BE2C (cell line): ENCODE measurements at regions not wholly inside any gene's neighbourhood (a gene's known extent, or its start where the extent isn't known, plus 50 kb on each side); places are given as distances from the start of the nearest gene placed in this dataset.

Experiments
- DNase-seq: peaks from one replicate; pipeline ENCODE4 v3.0.0-alpha.2; 2020
- H3K27me3 ChIP-seq: fragments of 250-450 bp; sonication (Bioruptor Pico); 2 replicates; pipeline ENCODE4 v1.5.1; 2020; ENCODE audit warnings: mild to moderate bottlenecking
- H3K36me3 ChIP-seq: fragments of 250-450 bp; sonication (Bioruptor Pico); 2 replicates; pipeline ENCODE4 v1.5.1; 2020; ENCODE audit warnings: mild to moderate bottlenecking
- H3K4me1 ChIP-seq: fragments of 250-450 bp; sonication (Bioruptor Pico); 2 replicates; pipeline ENCODE4 v1.5.1; 2020
- H3K4me3 ChIP-seq: 2 replicates; pipeline ENCODE4 v1.5.1; 2011; ENCODE audit warnings: low read depth, low read length
- H3K9me3 ChIP-seq: fragments of 250-450 bp; sonication (Bioruptor Pico); 2 replicates; pipeline ENCODE4 v1.5.1; 2020
- TF ChIP-seq, protein P1 (sequence below): IDR thresholded peaks from 2 replicates; pipeline ENCODE4 v1.5.1; 2012; ENCODE audit warnings: mild to moderate bottlenecking, low read depth, low read length

DNA sequence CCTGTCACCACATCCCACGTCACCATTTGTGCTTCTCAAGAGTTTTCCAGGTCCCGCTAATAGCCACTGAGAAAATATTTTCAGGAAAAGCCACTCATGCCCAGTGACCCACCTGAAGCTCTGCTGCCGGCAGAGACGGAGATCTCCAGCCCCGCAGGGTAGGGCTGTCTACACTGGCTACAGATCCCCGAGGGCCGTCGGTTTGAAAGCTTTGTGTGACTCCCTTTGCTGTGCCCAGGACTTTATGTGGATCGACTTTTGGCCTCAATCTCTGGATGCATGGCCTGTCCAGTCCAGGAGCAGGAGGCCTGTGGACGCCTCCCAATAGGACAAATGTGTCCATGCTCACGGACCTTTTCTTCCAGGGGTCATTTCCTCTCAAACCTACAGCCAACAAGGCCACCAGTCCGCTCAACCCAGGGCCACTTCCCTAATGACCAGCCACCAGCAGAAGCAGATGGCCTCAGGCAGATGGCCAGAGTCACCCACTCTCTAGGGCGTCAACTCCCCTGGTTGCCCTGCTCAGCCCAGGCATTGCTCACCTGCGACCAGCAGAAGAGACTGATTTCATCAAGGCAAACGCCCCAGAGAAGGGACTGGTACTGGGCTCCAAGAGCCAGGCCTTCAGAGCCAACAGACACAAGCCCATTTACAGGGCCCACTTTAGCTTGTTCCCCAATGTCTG, 76.4 kb downstream of the OAT start:
- no peaks in the 10 kb centered on the region for H3K27me3 ChIP-seq
- H3K4me1 ChIP-seq: peaks cover 11% of the 10 kb centered on the region
- TF ChIP-seq, protein P1, sequence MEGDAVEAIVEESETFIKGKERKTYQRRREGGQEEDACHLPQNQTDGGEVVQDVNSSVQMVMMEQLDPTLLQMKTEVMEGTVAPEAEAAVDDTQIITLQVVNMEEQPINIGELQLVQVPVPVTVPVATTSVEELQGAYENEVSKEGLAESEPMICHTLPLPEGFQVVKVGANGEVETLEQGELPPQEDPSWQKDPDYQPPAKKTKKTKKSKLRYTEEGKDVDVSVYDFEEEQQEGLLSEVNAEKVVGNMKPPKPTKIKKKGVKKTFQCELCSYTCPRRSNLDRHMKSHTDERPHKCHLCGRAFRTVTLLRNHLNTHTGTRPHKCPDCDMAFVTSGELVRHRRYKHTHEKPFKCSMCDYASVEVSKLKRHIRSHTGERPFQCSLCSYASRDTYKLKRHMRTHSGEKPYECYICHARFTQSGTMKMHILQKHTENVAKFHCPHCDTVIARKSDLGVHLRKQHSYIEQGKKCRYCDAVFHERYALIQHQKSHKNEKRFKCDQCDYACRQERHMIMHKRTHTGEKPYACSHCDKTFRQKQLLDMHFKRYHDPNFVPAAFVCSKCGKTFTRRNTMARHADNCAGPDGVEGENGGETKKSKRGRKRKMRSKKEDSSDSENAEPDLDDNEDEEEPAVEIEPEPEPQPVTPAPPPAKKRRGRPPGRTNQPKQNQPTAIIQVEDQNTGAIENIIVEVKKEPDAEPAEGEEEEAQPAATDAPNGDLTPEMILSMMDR: no peak
- no peaks in the 10 kb centered on the region for H3K9me3 ChIP-seq
- no peak for DNase-seq
- H3K4me3 ChIP-seq: no peak overlapping the region
- H3K36me3 ChIP-seq: no peaks in the 10 kb centered on the region

DNA sequence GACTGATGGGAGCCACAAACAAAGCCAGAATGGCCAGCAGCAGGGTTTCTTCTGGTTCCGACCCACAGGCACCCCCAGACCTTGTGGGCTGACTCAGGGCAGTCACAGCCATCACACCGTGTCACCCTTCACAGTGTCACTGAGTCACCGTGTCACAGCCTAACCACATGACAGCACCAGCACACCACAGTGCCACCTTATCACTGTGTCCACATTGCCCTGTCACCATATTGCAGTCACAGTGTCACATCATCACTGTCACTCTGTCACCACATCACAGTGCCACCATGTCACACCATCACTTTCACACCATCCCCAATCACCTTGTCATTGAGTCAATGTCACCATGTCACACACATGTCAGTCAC, 77.0 kb downstream of the OAT start:
- H3K9me3 ChIP-seq: no peaks in the 10 kb centered on the region
- TF ChIP-seq, protein P1: no peak
- no peaks in the 10 kb centered on the region for H3K36me3 ChIP-seq
- peaks cover 11% of the 10 kb centered on the region for H3K4me1 ChIP-seq
- no peak overlapping the region for H3K4me3 ChIP-seq
- H3K27me3 ChIP-seq: no peaks in the 10 kb centered on the region
- no peak for DNase-seq

DNA sequence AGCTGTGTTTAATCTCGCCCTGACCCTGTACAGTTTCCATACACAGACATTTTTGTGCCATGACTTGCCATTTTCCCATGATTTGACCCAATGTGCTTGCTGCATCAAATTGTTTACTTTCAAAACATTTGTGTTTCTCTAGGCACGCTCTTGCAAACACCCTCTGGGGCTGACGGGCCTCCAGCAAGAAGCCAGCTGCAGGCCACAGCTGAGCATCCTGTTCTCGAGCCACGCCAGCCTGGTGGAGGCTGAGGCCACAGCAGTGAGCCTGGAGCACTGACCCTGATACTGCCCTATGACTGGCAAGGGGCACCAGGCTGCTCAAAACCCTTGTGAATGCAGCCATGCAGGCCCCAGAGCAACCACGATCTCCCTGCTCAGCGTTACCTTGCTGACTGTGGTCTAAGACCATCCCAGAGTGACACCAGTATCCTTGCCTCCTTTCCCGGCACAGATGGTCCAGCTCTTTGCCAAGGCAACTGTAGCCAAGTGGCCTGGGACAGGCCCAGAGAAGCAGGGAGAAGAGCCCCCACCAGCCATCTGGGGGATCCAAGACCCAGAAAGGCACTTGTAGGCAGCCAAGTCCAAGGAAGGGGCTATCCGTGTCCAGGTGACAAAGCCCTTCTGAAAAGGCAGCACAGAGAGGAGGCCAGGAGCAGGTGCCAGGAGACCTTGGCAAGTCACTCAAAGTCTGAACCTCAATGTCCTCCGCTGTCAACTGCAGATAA, 78.5 kb downstream of the OAT start:
- TF ChIP-seq, protein P1: no peak
- no peak overlapping the region for H3K4me3 ChIP-seq

DNA sequence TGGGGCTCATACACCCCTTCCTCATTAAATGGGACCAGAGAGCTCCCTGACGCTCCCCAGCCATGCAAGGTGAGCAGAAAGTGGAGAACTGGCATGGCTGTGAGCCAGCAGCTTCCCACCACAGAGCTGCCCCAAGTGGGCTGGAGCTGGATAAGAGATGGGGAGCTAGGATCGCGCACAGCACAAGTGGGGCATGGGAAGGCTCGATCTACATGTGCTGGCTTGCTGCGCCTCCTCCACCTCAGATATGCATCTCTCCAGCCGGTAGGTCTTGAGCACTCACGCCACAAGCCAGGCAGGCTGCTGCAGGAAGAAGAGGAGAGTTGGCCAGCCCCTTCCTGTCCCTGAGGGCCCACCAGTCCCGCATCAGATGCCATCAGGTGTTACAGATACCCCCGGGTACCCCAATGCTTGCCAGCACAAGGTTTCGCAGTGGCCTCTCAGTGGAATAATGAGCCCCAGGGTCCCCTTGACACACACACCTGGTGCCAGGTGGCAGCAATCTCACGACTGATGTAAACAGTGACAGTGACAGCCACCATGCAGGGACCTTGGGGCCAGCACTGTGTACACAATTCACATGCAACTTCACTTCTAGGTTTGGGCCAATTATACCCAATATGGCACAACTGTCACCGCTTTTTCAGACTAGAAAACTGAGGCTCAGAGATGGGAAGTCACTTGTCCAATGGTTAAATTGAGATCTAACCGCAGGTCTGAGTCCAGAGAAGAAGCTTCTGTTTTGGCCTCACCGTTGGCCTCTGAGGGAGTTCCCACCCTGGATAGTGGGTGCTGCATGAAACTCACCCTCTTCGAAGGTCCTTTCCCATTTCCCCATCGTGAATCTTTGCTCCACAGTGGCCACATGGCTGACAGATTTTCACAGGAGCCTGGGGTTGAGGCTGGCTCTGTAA, 79.3 kb downstream of the OAT start:
- Histone ChIP-seq H3K27me3 (no peaks in the 10 kb centered on the region), H3K36me3 (no peaks in the 10 kb centered on the region), H3K9me3 (no peaks in the 10 kb centered on the region), H3K4me1 (peaks cover 11% of the 10 kb centered on the region), H3K4me3 (no peak overlapping the region)
- TF ChIP-seq, protein P1: no peak
- DNase-seq: no peak

More for the DNA sequence above, 78.5 kb downstream of the OAT start:
- Histone ChIP-seq H3K4me1 (peaks cover 11% of the 10 kb centered on the region), H3K36me3 (no peaks in the 10 kb centered on the region), H3K9me3 (no peaks in the 10 kb centered on the region), H3K27me3 (no peaks in the 10 kb centered on the region)
- DNase-seq: no peak

DNA sequence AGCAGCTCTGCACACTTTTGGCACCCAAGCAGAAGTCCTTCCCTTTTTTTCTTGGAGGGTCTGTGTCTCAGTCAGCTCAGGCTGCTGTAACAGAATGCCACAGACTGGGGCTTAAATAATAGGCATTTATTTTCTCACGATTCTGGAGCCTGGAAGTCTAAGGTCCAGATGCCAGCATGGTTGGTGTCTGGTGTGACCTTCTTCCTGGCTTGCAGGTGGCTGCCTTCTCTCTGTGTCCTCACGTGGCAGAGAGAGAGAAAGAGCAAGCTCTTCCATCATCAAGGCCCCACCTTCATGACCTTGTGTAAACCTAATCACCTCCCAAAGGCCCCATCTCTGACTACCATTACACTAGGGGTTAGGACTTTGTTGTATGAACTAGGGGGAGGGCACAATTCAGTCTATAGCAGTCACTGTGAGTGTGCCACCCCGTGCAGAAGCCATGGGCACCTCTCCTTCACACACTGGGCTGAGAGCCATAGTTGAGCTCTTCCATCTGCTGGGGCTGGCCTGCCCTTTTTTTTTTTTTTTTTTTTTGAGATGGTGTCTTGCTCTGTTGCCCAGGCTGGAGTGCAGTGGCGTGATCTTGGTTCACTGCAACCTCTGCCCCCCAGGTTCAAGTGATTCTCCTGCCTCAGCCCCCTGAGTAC, 80.3 kb downstream of the OAT start:
- peaks cover 11% of the 10 kb centered on the region for H3K4me1 ChIP-seq
- no peaks in the 10 kb centered on the region for H3K27me3 ChIP-seq
- no peak for DNase-seq
- H3K9me3 ChIP-seq: no peaks in the 10 kb centered on the region
- TF ChIP-seq, protein P1: no peak
- no peak overlapping the region for H3K4me3 ChIP-seq
- no peaks in the 10 kb centered on the region for H3K36me3 ChIP-seq
